ENCODE measurements at regions not wholly inside any gene's neighbourhood (a gene's known extent, or its start where the extent isn't known, plus 50 kb on each side); places are given as distances from the start of the nearest gene placed in this dataset.

DNA sequence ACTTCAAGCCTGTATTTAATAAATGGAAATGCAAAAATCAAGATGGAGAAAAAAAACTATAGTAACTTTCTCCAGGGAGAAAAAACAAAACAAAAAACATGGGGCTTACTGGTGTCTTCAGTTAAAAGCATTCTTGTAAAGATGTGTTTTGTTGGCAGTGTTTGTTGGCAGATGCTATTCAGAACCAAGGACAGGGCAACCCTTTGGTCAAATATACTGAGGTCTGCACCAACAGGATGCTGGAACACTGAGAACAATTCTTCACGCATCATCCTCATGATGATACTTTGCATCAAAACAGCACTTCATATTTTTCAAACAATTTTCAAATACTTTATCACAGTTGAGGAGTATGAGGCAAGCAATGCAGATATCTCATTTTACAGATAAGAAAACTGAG is 63.7 kb upstream of the CBLN4 start:
- Histone ChIP-seq H3K9me1 (ENCODE audit: control insufficient read depth, insufficient read depth, low read length) (no peaks in the 10 kb centered on the region), H4K20me1 (replicated peaks; ENCODE audit: control insufficient read depth, insufficient read depth, low read length) (no peaks in the 10 kb centered on the region), H3K4me1 (replicated peaks in 1 of 2; ENCODE audit: control insufficient read depth in 2 of 2, insufficient read depth in 2 of 2, low read length in 2 of 2) (no peaks in the 10 kb centered on the region), H3K9ac (ENCODE audit: insufficient read depth in 1 of 2, low read depth in 2 of 2, low read length in 2 of 2) (no peak overlapping the region), H3K36me3 (ENCODE audit: control insufficient read depth, insufficient read depth, low read length) (no peaks in the 10 kb centered on the region), H3K4me3 (no peak overlapping the region), H2AFZ (ENCODE audit: low read depth, low read length) (no peak overlapping the region), H3K27ac (ENCODE audit: extremely low read depth, low read depth, low read length) (no peak overlapping the region), H3K9me3 (replicated peaks; ENCODE audit: control insufficient read depth, insufficient read depth, low read depth, low read length) (no peaks in the 10 kb centered on the region), H3K79me2 (ENCODE audit: control insufficient read depth, insufficient read depth, low read length) (no peaks in the 10 kb centered on the region), H3K27me3 (ENCODE audit: control insufficient read depth in 2 of 2, insufficient read depth in 2 of 2, low read length in 2 of 2) (no peaks in the 10 kb centered on the region), H3K4me2 (ENCODE audit: insufficient read depth, low read length) (no peak overlapping the region)
- FAIRE-seq (no peak), ATAC-seq (no peak), DNase-seq (ENCODE audit: extremely low read depth in 1 of 4, low spot score in 3 of 4) (no peak)
- in situ Hi-C loops (cut with MboI) (no loop called here), intact Hi-C loops (cut with micrococcal nuclease) (no loop called here)
- ChIA-PET CTCF (ENCODE audit: low intra/inter-chr PET ratio) (no interaction called here), POLR2A (no interaction called here)
- BruUV-seq (replicated peaks): no TSS peak
- 0% methylated on average over 1 of the region's 1 CpG for WGBS (ENCODE audit: insufficient coverage, low coverage, missing lambda C conversion rate)
- TF ChIP-seq ZNF699 (CRISPR knock-in tag; IDR thresholded peaks at IDR 0.05; ENCODE audit: insufficient replicate concordance) (no peak), BHLHE40 (IDR thresholded peaks at IDR 0.05; ENCODE audit: low read length) (no peak), TGIF2 (CRISPR knock-in tag; IDR thresholded peaks at IDR 0.05) (no peak), ZNF316 (IDR thresholded peaks at IDR 0.05) (no peak), SRSF7 (optimal IDR thresholded peaks at IDR 0.05; ENCODE audit: low read depth, low read length) (no peak), MECOM (CRISPR knock-in tag; IDR thresholded peaks at IDR 0.05) (no peak), DDX20 (tag; IDR thresholded peaks at IDR 0.05; ENCODE audit: low read depth) (no peak), GTF2E2 (tag; IDR thresholded peaks at IDR 0.05) (no peak), TAL1 (IDR thresholded peaks at IDR 0.05) (no peak), HCFC1 (IDR thresholded peaks at IDR 0.05; ENCODE audit: low read depth, low read length) (no peak), FOXP1 (CRISPR knock-in tag; IDR thresholded peaks at IDR 0.05) (no peak), GTF2F1 (IDR thresholded peaks at IDR 0.05; ENCODE audit: low read depth, low read length) (no peak), GATAD2B (IDR thresholded peaks at IDR 0.05; ENCODE audit: borderline replicate concordance) (no peak), HNRNPH1 (optimal IDR thresholded peaks at IDR 0.05; ENCODE audit: low read depth, low read length) (no peak)
- TF ChIP-seq, protein P1, sequence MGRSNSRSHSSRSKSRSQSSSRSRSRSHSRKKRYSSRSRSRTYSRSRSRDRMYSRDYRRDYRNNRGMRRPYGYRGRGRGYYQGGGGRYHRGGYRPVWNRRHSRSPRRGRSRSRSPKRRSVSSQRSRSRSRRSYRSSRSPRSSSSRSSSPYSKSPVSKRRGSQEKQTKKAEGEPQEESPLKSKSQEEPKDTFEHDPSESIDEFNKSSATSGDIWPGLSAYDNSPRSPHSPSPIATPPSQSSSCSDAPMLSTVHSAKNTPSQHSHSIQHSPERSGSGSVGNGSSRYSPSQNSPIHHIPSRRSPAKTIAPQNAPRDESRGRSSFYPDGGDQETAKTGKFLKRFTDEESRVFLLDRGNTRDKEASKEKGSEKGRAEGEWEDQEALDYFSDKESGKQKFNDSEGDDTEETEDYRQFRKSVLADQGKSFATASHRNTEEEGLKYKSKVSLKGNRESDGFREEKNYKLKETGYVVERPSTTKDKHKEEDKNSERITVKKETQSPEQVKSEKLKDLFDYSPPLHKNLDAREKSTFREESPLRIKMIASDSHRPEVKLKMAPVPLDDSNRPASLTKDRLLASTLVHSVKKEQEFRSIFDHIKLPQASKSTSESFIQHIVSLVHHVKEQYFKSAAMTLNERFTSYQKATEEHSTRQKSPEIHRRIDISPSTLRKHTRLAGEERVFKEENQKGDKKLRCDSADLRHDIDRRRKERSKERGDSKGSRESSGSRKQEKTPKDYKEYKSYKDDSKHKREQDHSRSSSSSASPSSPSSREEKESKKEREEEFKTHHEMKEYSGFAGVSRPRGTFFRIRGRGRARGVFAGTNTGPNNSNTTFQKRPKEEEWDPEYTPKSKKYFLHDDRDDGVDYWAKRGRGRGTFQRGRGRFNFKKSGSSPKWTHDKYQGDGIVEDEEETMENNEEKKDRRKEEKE (IDR thresholded peaks at IDR 0.05; ENCODE audit: borderline replicate concordance in 1 of 2, control insufficient read depth in 1 of 2, low read depth in 2 of 2, low read length in 1 of 2): no peak
- TF ChIP-seq, protein P2, sequence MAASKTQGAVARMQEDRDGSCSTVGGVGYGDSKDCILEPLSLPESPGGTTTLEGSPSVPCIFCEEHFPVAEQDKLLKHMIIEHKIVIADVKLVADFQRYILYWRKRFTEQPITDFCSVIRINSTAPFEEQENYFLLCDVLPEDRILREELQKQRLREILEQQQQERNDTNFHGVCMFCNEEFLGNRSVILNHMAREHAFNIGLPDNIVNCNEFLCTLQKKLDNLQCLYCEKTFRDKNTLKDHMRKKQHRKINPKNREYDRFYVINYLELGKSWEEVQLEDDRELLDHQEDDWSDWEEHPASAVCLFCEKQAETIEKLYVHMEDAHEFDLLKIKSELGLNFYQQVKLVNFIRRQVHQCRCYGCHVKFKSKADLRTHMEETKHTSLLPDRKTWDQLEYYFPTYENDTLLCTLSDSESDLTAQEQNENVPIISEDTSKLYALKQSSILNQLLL (CRISPR knock-in tag; IDR thresholded peaks at IDR 0.05; ENCODE audit: borderline replicate concordance): no peak
